SU-DHL-6 (cell line): ENCODE measurements at regions not wholly inside any gene's neighbourhood (a gene's known extent, or its start where the extent isn't known, plus 50 kb on each side); places are given as distances from the start of the nearest gene placed in this dataset.

Source experiments
- H2AFZ ChIP-seq: fragments of 200-600 bp; sonication (generic); 2 replicates; pipeline ENCODE4 v1.6.1; 2014; ENCODE audit warnings: low read depth, mild to moderate bottlenecking, moderate library complexity, mixed read lengths, antibody characterized with exemption, low read length; ENCODE audit not compliant: severe bottlenecking
- H3F3A ChIP-seq: fragments of 200-600 bp; shearing (Covaris generic); 2 replicates; pipeline ENCODE4 v1.6.0; 2016; ENCODE audit warnings: antibody characterized with exemption, mild to moderate bottlenecking; ENCODE audit not compliant: insufficient read depth
- H3K27ac ChIP-seq: fragments of 200-600 bp; sonication (generic); 2 replicates; pipeline ENCODE4 v1.5.1; 2016; ENCODE audit warnings: low read depth, mild to moderate bottlenecking, low read length, moderate library complexity, mixed read lengths
- H3K27me3 ChIP-seq: fragments of 200-600 bp; sonication (generic), shearing (Covaris generic); 2 replicates; pipeline ENCODE4 v1.6.0; 2014; ENCODE audit warnings: mild to moderate bottlenecking, low read length
- H3K36me3 ChIP-seq: fragments of 200-600 bp; sonication (generic); 2 replicates; pipeline ENCODE4 v1.6.1; 2014; ENCODE audit warnings: mild to moderate bottlenecking, low read length, mixed read lengths
- H3K4me2 ChIP-seq: fragments of 300-600, 200-600 bp; shearing (Covaris generic), sonication (generic); 2 replicates; pipeline ENCODE4 v1.6.0; 2014; ENCODE audit warnings: low read length, low read depth, mild to moderate bottlenecking; ENCODE audit not compliant: poor library complexity, severe bottlenecking
- H3K4me3 ChIP-seq: fragments of 200-600 bp; sonication (generic); 2 replicates; pipeline ENCODE4 v1.5.1; 2014; ENCODE audit warnings: antibody characterized with exemption, low read length, mild to moderate bottlenecking, mixed read lengths; ENCODE audit not compliant: insufficient read depth, poor library complexity, severe bottlenecking
- H3K79me2 ChIP-seq: fragments of 200-600 bp; sonication (generic); 2 replicates; pipeline ENCODE4 v1.6.1; 2014; ENCODE audit warnings: mild to moderate bottlenecking, low read length, moderate library complexity; ENCODE audit not compliant: insufficient read depth
- H3K9ac ChIP-seq: fragments of 200-600 bp; sonication (generic); 2 replicates; pipeline ENCODE4 v1.7.0; 2014; ENCODE audit warnings: mild to moderate bottlenecking, low read length
- H3K9me2 ChIP-seq: fragments of 200-600 bp; sonication (generic); replicated peaks from 2 replicates; pipeline ENCODE4 v1.6.1; 2014; ENCODE audit warnings: low read length; ENCODE audit not compliant: insufficient read depth
- H3K9me3 ChIP-seq: fragments of 200-600 bp; sonication (generic); 2 replicates; pipeline ENCODE4 v1.6.1; 2014; ENCODE audit warnings: low read length, mixed read lengths; ENCODE audit not compliant: insufficient read depth
- H4K20me1 ChIP-seq: fragments of 200-600 bp; sonication (generic); 2 replicates; pipeline ENCODE4 v1.6.1; 2014; ENCODE audit warnings: low read depth, mild to moderate bottlenecking, antibody characterized with exemption, low read length, moderate library complexity, mixed read lengths
- CTCF ChIP-seq: fragments of 200-600 bp; sonication (generic); IDR thresholded peaks from one replicate; pipeline ENCODE4 v1.5.1; 2017; ENCODE audit warnings: antibody characterized with exemption, mild to moderate bottlenecking, low read length, moderate library complexity; ENCODE audit not compliant: insufficient read depth, poor library complexity, severe bottlenecking
- EZH2phosphoT487 ChIP-seq: fragments of 200-600 bp; sonication (generic), shearing (Covaris generic); conservative IDR thresholded peaks from 2 replicates; pipeline ENCODE4 v1.6.1; 2018; ENCODE audit warnings: mild to moderate bottlenecking, antibody characterized with exemption, low read length, moderate library complexity, mixed read lengths

- H3K79me2 ChIP-seq: no peaks in the 10 kb centered on the region
- H3K4me2 ChIP-seq: no peak overlapping the region
- no peaks in the 10 kb centered on the region for H3K9me3 ChIP-seq
- H3K27me3 ChIP-seq: no peaks in the 10 kb centered on the region
- no peak overlapping the region for H3K9ac ChIP-seq
- TF ChIP-seq CTCF (no peak), EZH2phosphoT487 (no peak)
- no peak overlapping the region for H3K4me3 ChIP-seq
- no peak overlapping the region for H3K27ac ChIP-seq
- peaks cover 36% of the 10 kb centered on the region for H3F3A ChIP-seq
- no peaks in the 10 kb centered on the region for H3K36me3 ChIP-seq
- H4K20me1 ChIP-seq: no peaks in the 10 kb centered on the region
- no peak overlapping the region for H2AFZ ChIP-seq
- H3K9me2 ChIP-seq: no peaks in the 10 kb centered on the region
Observed at GRCh38 chr2:6782517-6783237, 83.0 kb downstream of the CMPK2 start.

DNA sequence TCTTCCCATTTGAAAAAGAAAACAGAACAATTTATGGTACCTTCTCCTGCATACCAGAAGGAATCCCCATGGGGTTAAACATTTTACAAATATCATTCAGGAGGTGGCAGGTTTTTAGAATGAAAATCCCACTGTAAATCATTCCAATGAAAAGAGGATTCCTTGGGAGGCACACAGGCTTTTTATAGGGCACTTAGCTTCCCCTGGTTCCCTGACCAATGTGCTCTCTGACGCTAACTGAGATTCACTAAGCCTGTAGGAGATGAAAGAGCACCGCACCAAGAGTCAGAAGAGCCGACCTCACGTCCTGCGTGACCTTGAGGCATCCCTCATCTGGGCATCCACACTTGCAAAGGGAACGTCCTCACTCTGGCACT lies 82.5 kb downstream of the CMPK2 start:
- Histone ChIP-seq H3K79me2 (no peaks in the 10 kb centered on the region), H4K20me1 (no peaks in the 10 kb centered on the region), H3F3A (peaks cover 30% of the 10 kb centered on the region), H3K4me3 (no peak overlapping the region), H3K27me3 (no peaks in the 10 kb centered on the region), H3K9me3 (no peaks in the 10 kb centered on the region), H3K9ac (no peak overlapping the region), H3K36me3 (no peaks in the 10 kb centered on the region), H3K27ac (no peak overlapping the region), H3K4me2 (no peak overlapping the region), H3K9me2 (no peaks in the 10 kb centered on the region), H2AFZ (no peak overlapping the region)
- TF ChIP-seq EZH2phosphoT487 (no peak), CTCF (no peak)

DNA sequence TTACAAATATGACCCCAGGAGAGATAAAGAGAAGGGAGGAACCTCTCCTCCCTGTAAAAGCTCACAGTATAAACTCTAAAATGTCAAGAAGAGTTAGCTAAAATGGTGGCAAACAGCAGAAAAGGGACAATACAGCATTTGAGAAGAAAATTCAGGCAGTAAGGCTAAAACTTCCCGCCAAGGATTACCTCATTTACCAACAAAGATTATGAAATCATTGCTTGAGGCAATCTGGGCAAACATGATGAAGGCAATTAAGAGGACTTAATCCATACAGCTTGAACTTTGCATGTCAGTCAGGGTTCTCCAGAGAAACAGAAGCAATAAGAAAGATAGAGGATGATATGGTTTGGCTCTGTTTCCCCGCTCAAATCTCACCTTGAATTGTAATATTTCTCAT lies 81.4 kb downstream of the CMPK2 start:
- Histone ChIP-seq H3K9me3 (no peaks in the 10 kb centered on the region), H3K9me2 (no peaks in the 10 kb centered on the region), H3F3A (peaks cover 20% of the 10 kb centered on the region), H3K27me3 (no peaks in the 10 kb centered on the region), H3K36me3 (no peaks in the 10 kb centered on the region), H3K9ac (no peak overlapping the region), H3K27ac (no peak overlapping the region), H3K4me3 (no peak overlapping the region), H2AFZ (no peak overlapping the region), H3K79me2 (no peaks in the 10 kb centered on the region), H4K20me1 (no peaks in the 10 kb centered on the region), H3K4me2 (no peak overlapping the region)
- TF ChIP-seq CTCF (no peak), EZH2phosphoT487 (no peak)
